SK-N-MC (cell line): ENCODE measurements at regions not wholly inside any gene's neighbourhood (a gene's known extent, or its start where the extent isn't known, plus 50 kb on each side); places are given as distances from the start of the nearest gene placed in this dataset.

Experiments
- DNase-seq: peaks from one replicate; pipeline ENCODE4 v3.0.0-alpha.2; 2011; ENCODE audit warnings: low read depth, low spot score
- H3K27ac ChIP-seq: fragments of 200-600 bp; sonication (generic); 2 replicates; pipeline ENCODE4 v1.5.1; 2016; ENCODE audit warnings: mixed run types
- H3K36me3 ChIP-seq: fragments of 200-600 bp; sonication (generic); 2 replicates; pipeline ENCODE4 v1.6.1; 2017; ENCODE audit warnings: antibody characterized with exemption, low read length, mixed read lengths; ENCODE audit not compliant: insufficient read depth
- H3K4me3 ChIP-seq: fragments of 200-600 bp; sonication (generic); 2 replicates; pipeline ENCODE4 v1.5.1; 2016
- H3K9ac ChIP-seq: fragments of 200-600 bp; sonication (generic); 2 replicates; pipeline ENCODE4 v1.8.0; 2017; ENCODE audit warnings: mixed run types, mixed read lengths; ENCODE audit not compliant: insufficient read length
- H3K9me3 ChIP-seq: fragments of 200-600 bp; sonication (generic); 2 replicates; pipeline ENCODE4 v1.6.1; 2017; ENCODE audit warnings: low read depth, mild to moderate bottlenecking, antibody characterized with exemption, low read length, moderate library complexity, mixed read lengths
- EZH2 ChIP-seq: fragments of 200-600 bp; sonication (generic); IDR thresholded peaks from one replicate; pipeline ENCODE4 v1.6.1; 2017; ENCODE audit warnings: antibody characterized with exemption
- FOXP2 ChIP-seq: optimal IDR thresholded peaks from 2 replicates; pipeline ENCODE3; 2011; ENCODE audit warnings: mild to moderate bottlenecking, moderate library complexity; ENCODE audit not compliant: insufficient read depth; ENCODE audit errors: extremely low read length, control extremely low read depth
- POLR2AphosphoS5 ChIP-seq: IDR thresholded peaks from 2 replicates; pipeline ENCODE4 v1.6.1; 2012; ENCODE audit warnings: mild to moderate bottlenecking, low read depth, low read length, borderline replicate concordance

DNA sequence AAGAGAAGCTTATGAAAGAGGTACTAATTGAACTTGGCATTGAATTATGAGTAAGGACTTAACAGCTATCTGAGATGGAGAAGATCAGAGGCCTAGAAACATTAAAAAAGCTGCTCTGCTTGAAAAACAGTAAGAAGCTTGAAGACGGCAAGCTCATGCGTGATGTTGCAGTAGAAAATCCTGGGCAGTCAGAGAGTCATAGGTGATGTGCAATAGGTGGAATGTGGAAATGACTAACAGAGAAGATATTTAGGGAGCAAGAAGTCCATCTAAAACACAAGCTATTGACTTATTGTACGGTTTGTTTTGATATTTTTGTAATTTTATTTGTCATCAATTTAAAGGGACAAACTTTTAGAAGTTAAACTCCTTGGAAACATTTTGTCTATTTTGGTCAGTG, 1101.4 kb downstream of the ROBO2 start:
- Histone ChIP-seq H3K9me3 (no peaks in the 10 kb centered on the region), H3K4me3 (no peak overlapping the region), H3K9ac (no peak overlapping the region), H3K27ac (no peak overlapping the region), H3K36me3 (no peaks in the 10 kb centered on the region)
- TF ChIP-seq POLR2AphosphoS5, result no peak
- no peak for TF ChIP-seq FOXP2
- TF ChIP-seq EZH2, result no peak
- no peak for DNase-seq

DNA sequence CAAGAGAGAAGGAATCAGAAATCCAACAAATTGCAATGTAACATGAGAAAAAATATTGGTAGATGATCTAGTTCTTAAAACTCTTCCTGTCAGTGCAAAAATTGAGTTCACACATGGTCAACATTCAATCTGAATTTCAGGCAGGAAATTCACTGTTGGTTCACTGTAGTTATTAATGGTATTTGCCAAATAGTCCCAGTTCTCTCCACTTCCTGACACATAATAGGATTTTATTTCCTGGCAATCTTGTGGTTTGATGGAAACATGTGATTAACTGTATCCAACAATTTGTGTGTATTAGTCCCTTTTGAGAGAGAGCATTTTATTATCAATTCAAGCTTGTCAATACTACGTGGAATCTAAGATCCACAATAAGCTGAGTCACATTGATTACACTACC, 1103.1 kb downstream of the ROBO2 start:
- no peaks in the 10 kb centered on the region for H3K9me3 ChIP-seq
- no peaks in the 10 kb centered on the region for H3K36me3 ChIP-seq
- peak overlapping the region; percentile 46; the same call in 1 of the 2 replicates for H3K27ac ChIP-seq
- TF ChIP-seq POLR2AphosphoS5 (no peak), EZH2 (no peak), FOXP2 (no peak)
- H3K9ac ChIP-seq, result no peak overlapping the region
- H3K4me3 ChIP-seq, result no peak overlapping the region
- DNase-seq, result no peak

DNA sequence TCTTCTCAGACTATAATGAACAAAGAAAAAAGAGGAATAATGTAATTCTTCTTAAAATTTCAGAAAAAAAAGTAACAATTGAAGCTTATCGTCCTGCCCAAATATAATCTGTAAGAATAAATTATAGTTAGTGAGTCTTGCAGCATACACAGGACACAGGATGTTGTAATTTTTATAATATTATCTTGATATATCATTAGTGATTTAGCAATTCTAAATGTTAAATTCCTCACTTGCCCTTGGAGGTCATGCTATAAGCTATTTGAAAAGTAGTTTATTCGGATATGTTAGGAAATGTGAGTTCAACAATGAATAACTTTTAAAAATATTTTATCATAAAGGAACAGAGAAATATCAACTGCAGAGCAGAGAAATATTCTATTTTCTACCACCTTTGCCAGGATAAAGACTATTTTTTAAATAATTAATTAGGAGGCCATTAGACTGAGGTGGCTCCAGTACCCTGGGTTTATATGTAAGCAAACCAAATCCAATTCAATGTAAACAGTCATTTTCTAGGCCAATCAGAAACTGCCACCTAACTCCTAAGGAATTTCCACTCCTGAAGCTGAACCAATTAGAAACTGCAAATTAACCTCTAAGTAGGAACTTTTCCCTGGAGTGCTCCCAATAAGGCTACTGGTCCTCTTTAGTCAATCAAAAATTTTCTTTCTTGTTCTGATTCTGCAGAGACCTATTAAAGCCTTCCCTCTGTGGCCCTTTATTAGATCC, 1109.3 kb downstream of the ROBO2 start:
- H3K27ac ChIP-seq, result no peak overlapping the region
- H3K9ac ChIP-seq, result no peak overlapping the region
- TF ChIP-seq EZH2 (no peak), POLR2AphosphoS5 (no peak), FOXP2 (no peak)
- H3K36me3 ChIP-seq, result no peaks in the 10 kb centered on the region
- H3K9me3 ChIP-seq, result no peaks in the 10 kb centered on the region
- H3K4me3 ChIP-seq, result no peak overlapping the region
- no peak for DNase-seq

DNA sequence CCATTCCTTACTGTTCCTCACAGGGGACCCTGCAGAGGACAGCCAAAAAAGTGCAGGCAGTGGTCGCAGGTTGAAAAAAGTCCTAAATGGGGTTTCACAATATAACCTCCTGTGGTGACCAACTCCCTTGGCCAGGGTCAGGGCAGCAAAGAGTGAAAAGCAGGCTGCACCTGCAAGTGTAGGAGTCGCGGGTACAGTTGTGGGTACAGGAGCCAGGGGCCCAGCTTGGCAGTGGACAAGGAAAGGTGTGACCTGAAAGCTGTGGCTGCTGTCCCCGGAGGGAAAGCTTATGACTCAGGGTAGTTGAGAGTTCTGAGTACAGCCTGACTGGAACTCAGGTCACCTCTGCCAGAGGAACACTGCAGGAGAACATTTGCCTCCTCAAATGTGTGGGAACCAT, 1114.1 kb downstream of the ROBO2 start:
- H3K27ac ChIP-seq, result no peak overlapping the region
- H3K36me3 ChIP-seq, result no peaks in the 10 kb centered on the region
- TF ChIP-seq POLR2AphosphoS5 (no peak), FOXP2 (no peak)
- H3K9me3 ChIP-seq, result no peaks in the 10 kb centered on the region
- no peak for DNase-seq
- no peak overlapping the region for H3K4me3 ChIP-seq
- no peak overlapping the region for H3K9ac ChIP-seq

DNA sequence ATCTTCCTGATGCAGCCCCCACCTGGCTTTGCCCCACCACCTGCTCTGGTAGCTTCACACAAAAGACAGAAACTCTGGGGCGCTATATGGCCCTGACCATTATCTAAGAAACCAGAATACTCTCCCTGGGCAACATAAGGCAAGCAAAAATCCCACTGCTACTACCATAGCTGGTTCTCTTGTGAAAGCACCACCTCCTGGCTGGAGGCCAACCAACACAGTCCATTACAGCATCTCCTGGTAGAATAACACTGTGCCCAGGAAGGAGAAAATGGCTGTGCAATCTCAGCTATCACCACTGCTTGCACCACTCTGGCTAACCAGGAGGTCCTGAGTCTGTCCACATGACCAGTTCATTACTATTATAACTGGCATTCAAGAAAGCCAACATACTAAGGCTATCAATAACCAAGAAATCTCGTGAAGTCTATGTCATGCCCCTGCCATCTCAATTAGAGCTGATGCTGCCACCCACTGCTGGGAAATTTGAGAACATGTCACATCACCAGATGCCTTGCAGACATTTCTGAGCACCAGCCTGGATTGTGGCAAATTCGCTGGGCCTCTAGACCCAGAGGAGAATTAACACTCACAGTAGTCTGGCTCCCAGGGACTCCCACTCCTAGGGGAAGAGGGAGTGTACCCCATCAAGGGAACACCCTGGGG, 1114.8 kb downstream of the ROBO2 start:
- no peak for TF ChIP-seq POLR2AphosphoS5
- H3K36me3 ChIP-seq, result no peaks in the 10 kb centered on the region
- no peak for DNase-seq
- no peak overlapping the region for H3K4me3 ChIP-seq
- H3K9me3 ChIP-seq, result no peaks in the 10 kb centered on the region
- no peak overlapping the region for H3K27ac ChIP-seq
- H3K9ac ChIP-seq, result no peak overlapping the region

DNA sequence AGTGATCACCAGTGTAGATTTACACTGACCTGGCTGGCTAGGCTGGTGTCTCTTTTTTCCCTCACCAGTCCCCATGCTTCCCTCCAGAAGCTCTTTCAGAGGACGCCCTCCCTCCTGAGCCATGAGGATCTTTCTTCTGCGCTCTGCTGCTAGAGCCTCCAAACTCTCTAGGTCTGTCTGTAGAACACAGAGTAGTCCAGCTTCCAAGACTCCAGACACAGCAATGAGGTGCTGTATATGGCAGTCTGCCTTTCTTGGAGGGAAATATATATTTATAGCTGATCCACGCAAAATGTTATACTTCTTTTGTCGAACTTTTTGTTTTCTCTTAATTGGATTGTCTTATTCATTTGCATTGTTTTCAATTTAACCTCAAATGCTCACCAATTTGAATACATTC, 1121.8 kb downstream of the ROBO2 start:
- Histone ChIP-seq H3K9ac (no peak overlapping the region), H3K36me3 (no peaks in the 10 kb centered on the region), H3K9me3 (no peaks in the 10 kb centered on the region), H3K4me3 (no peak overlapping the region), H3K27ac (no peak overlapping the region)
- no peak for TF ChIP-seq POLR2AphosphoS5
- TF ChIP-seq FOXP2, result no peak
- no peak for TF ChIP-seq EZH2
- no peak for DNase-seq

DNA sequence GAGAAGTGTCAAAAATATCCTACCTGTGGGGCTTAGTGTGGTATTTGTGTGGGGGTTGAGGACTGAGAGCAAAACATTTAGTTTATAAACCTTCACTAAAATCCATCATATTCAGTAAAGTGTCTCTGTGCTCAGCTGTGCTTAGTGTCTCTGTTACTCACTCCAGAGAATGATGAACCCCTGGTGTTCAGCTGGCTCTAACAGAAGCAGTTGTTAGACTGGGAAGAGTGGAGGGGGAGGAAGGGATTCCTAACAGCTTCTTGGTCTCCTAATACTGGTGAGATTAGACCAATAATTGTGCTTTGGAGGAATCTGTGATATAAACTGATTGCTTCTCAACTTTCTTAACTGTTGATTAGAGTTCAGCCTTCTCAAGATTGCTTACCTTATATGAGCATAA, 1123.5 kb downstream of the ROBO2 start:
- no peak overlapping the region for H3K9ac ChIP-seq
- no peak overlapping the region for H3K4me3 ChIP-seq
- no peak for TF ChIP-seq FOXP2
- no peak for TF ChIP-seq EZH2
- TF ChIP-seq POLR2AphosphoS5, result no peak
- no peaks in the 10 kb centered on the region for H3K9me3 ChIP-seq
- no peak overlapping the region for H3K27ac ChIP-seq
- no peak for DNase-seq
- H3K36me3 ChIP-seq, result no peaks in the 10 kb centered on the region

DNA sequence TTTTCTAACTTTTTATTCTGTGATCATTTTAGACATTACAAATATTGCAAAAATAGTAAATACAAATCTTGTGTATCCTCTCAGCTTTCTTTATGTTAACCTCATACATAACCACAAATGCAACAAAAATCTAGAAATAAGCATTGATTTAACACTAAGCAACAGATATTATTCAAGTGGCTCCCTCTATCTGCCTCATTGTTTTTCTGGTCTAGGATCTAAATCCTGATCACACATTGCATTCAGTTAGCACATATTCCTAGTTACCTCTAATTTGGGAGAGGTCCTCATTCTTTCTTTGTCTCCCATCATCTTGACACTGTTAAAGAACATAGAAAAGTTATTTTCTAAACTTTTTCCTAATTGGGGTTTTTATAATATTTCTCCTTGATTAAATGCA, 1126.0 kb downstream of the ROBO2 start:
- TF ChIP-seq POLR2AphosphoS5, result no peak
- no peak overlapping the region for H3K27ac ChIP-seq
- no peak overlapping the region for H3K4me3 ChIP-seq
- no peak for DNase-seq
- H3K9me3 ChIP-seq, result no peaks in the 10 kb centered on the region
- H3K36me3 ChIP-seq, result no peaks in the 10 kb centered on the region
- H3K9ac ChIP-seq, result no peak overlapping the region

DNA sequence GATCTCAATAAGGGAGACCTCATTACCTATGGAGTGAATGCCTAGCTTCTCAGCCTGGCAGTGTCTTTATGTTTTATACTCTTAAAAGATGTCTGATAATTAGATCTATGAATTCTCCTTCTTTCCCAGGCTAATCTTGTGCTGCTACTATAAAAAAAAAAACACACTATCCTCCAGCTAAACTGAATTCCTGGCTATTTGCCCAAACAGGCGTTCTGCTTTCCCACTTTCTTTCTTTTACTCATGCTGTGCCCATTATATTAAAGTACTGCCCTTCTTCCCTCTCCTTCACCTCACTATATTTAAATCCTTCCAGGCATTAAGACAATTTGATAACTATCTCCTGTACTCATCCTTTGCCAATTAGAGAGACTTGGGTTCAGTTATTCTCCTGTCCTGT, 1134.9 kb downstream of the ROBO2 start:
- Histone ChIP-seq H3K36me3 (no peaks in the 10 kb centered on the region), H3K4me3 (no peak overlapping the region), H3K9me3 (no peaks in the 10 kb centered on the region), H3K27ac (no peak overlapping the region), H3K9ac (no peak overlapping the region)
- peak; percentile 16 for DNase-seq
- TF ChIP-seq EZH2 (no peak), POLR2AphosphoS5 (no peak), FOXP2 (no peak)
